ENCODE measurements at regions not wholly inside any gene's neighbourhood (a gene's known extent, or its start where the extent isn't known, plus 50 kb on each side); places are given as distances from the start of the nearest gene placed in this dataset.

- Mint-ChIP-seq H3K9me3 (no peaks in the 10 kb centered on the region), H3K36me3 (ENCODE audit: low read depth) (no peaks in the 10 kb centered on the region), H3K4me1 (ENCODE audit: low read depth) (no peaks in the 10 kb centered on the region), H3K27ac (no peak overlapping the region), H3K27me3 (peaks cover 31% of the 10 kb centered on the region), H3K4me3 (no peak overlapping the region)
- DNase-seq: no peak
Observed at GRCh38 chr5:1748271-1748670, 51.4 kb downstream of the MRPL36 start.

DNA sequence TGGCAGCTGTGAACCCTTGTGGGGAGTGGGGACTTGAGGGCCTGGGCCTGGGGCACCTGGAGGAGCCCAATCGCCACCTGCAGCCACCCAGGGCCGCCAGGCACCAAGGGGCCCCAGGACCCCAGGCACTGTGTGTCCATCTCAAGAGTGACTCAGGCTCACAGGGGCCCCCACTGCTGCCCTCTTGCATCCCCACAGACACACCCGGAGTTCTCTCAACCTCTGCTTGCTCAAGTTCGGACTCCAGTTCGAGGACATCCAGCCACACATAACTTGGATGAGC lies 51.9 kb downstream of the MRPL36 start:
- Mint-ChIP-seq H3K9me3 (no peaks in the 10 kb centered on the region), H3K4me3 (no peak overlapping the region), H3K36me3 (ENCODE audit: low read depth) (no peaks in the 10 kb centered on the region), H3K4me1 (ENCODE audit: low read depth) (no peaks in the 10 kb centered on the region), H3K27ac (no peak overlapping the region), H3K27me3 (peaks cover 34% of the 10 kb centered on the region)
- no peak for DNase-seq

- Mint-ChIP-seq H3K9me3 (peaks cover 3% of the 10 kb centered on the region), H3K4me1 (ENCODE audit: low read depth) (no peaks in the 10 kb centered on the region), H3K27ac (no peak overlapping the region), H3K36me3 (ENCODE audit: low read depth) (no peaks in the 10 kb centered on the region), H3K4me3 (no peak overlapping the region), H3K27me3 (peaks cover 29% of the 10 kb centered on the region)
- DNase-seq: peak; percentile 2
Observed at GRCh38 chr5:1747079-1747802, 52.4 kb downstream of the MRPL36 start.

DNA sequence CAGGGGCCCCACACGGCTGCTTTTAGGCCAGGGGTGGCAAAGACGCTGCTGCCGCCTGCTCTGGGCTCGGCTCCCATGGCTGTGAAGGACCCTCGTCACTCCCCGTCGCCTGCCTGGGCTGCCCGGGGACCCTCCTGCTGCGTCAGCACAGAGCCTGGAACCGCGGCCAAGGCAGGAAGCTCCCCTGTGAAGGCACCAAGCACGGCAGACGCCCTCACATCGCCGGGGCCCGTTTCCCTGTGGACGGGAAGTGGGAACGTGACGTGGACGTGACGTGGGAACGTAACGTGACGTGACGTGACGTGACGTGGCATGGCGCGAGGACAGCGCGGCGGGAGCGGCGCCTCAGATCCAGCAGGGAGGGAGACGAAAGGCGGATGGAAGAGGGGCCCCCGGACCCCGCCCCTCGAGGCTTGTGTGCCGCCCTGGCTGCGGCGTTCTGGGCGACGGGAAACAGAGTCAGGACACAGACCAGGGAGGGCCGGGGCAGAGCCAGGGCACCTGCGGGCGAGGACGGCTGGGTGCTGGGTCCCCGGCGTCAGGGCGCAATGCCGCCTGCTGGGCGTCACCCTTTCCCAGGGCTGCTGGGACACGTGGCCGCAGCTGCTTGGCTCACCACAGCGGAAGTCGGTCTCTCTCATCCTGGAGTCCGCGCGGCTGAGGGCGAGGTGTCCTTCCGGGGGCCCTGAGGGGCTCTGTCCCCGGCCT lies 53.1 kb downstream of the MRPL36 start:
- peak; percentile 9 for DNase-seq
- Mint-ChIP-seq H3K4me1 (ENCODE audit: low read depth) (no peaks in the 10 kb centered on the region), H3K4me3 (no peak overlapping the region), H3K27ac (no peak overlapping the region), H3K36me3 (ENCODE audit: low read depth) (no peaks in the 10 kb centered on the region), H3K9me3 (peaks cover 6% of the 10 kb centered on the region), H3K27me3 (peaks cover 29% of the 10 kb centered on the region)

DNA sequence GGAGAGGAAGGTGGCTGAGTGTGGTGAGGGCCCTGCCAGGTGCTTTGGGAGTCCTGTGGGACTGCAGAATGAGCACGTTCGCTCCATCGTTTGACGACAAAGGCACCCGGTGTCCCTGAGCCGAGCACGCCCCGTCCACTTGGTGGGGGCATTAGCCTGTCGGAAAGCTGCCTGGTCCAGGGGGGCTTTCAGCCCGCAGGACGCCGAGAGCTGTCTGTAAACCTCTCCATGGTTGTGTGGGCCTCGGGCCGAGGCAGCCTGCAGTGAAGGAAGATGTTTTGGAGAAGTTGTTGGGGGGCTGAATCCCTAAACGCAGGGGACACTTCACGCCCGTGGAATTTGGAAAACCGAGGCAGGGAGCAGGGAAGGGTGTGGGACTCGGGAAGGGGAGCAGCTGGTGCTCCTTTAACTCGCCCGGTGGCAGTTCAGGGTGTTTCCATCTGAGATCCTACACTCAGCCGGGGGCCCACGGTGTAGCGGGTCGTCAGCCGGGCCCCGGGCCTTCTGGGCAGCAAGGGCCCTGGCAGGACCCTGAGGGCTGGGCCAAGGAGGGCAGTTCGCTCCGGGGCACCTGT lies 53.8 kb downstream of the MRPL36 start:
- Mint-ChIP-seq H3K4me1 (ENCODE audit: low read depth) (no peaks in the 10 kb centered on the region), H3K27me3 (peaks cover 27% of the 10 kb centered on the region), H3K4me3 (no peak overlapping the region), H3K27ac (no peak overlapping the region), H3K9me3 (peaks cover 7% of the 10 kb centered on the region), H3K36me3 (ENCODE audit: low read depth) (no peaks in the 10 kb centered on the region)
- peak; percentile 20 for DNase-seq

DNA sequence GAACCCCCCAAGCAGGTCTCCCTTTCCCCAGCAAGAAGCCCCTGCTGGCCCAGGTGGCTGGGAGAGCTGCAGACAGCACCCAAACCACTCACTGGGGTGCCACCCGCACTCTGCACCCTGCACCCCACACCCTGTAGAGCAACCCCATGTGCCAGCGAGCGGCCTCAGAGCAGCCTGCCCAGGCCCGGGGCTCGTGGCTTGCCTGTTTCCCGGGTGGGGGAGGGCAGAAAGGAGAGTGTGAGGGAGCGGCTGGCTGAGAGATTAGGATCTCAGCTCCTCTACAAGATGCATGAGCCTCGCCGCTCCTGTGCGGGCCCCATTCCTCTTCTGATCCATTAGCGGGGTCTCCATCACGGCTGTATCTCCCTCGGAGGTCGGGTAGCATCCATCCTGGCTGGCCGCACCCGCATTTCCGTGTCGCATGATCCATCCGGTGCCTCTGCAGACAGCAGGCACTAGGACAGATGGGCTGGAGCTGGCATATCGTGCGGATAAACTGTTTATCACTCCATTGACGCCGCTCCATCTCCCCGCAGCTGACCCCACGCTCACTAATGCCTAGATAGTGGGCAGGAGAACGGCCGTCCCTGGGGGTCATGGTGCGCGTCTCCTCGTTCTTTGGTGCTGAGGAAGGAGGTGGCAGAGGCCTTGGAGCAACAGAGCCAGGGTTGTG lies 54.4 kb downstream of the MRPL36 start:
- Mint-ChIP-seq H3K4me1 (ENCODE audit: low read depth) (no peaks in the 10 kb centered on the region), H3K27ac (no peak overlapping the region), H3K36me3 (ENCODE audit: low read depth) (no peaks in the 10 kb centered on the region), H3K4me3 (no peak overlapping the region), H3K9me3 (peaks cover 10% of the 10 kb centered on the region), H3K27me3 (peaks cover 29% of the 10 kb centered on the region)
- DNase-seq: peak; percentile 17

DNA sequence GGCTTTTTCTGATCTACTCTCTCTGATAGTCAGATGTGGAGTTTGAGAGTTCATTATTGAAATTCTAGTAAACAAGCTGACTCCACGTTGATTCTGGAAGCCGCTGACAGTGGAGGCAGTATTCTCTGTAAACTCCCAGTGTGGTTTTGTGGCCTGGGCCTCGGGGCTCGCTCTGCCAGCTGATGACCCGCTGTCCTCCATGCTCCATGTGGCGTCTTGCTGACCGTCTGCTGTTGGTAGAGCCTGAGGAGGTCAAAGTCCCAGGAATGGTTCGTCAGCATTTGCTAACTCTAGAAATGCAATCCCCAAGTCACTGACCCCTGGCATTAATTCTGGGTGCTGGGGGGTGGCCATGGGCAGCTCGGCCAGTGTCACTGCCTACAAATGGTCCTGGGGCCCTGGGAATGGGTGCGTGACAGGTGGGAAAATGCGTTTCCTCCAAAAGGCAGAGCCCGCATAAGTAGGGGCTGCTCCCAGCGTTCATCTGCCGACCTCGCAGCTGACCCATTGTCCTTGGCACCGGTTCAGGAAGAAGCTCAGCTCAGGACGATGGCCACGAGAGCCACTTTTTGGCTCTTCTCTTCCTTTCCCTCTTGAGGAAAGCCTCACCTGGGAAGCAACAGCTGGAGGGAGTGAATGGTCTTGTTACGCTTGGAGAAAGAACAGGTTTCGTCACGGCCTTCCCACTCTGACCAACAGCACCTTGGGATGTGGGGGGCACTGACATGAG lies 55.1 kb downstream of the MRPL36 start:
- Mint-ChIP-seq H3K9me3 (peaks cover 15% of the 10 kb centered on the region), H3K4me3 (no peak overlapping the region), H3K27me3 (peaks cover 34% of the 10 kb centered on the region), H3K36me3 (ENCODE audit: low read depth) (no peaks in the 10 kb centered on the region), H3K4me1 (ENCODE audit: low read depth) (no peaks in the 10 kb centered on the region), H3K27ac (no peak overlapping the region)
- DNase-seq: peak; percentile 3

- H3K4me1 Mint-ChIP-seq (ENCODE audit: low read depth): no peaks in the 10 kb centered on the region
- peaks cover 36% of the 10 kb centered on the region for H3K27me3 Mint-ChIP-seq
- no peak for DNase-seq
- H3K9me3 Mint-ChIP-seq: peaks cover 15% of the 10 kb centered on the region
- no peaks in the 10 kb centered on the region for H3K36me3 Mint-ChIP-seq (ENCODE audit: low read depth)
- no peak overlapping the region for H3K4me3 Mint-ChIP-seq
- H3K27ac Mint-ChIP-seq: no peak overlapping the region
Observed at GRCh38 chr5:1743769-1744085, 55.9 kb downstream of the MRPL36 start.

DNA sequence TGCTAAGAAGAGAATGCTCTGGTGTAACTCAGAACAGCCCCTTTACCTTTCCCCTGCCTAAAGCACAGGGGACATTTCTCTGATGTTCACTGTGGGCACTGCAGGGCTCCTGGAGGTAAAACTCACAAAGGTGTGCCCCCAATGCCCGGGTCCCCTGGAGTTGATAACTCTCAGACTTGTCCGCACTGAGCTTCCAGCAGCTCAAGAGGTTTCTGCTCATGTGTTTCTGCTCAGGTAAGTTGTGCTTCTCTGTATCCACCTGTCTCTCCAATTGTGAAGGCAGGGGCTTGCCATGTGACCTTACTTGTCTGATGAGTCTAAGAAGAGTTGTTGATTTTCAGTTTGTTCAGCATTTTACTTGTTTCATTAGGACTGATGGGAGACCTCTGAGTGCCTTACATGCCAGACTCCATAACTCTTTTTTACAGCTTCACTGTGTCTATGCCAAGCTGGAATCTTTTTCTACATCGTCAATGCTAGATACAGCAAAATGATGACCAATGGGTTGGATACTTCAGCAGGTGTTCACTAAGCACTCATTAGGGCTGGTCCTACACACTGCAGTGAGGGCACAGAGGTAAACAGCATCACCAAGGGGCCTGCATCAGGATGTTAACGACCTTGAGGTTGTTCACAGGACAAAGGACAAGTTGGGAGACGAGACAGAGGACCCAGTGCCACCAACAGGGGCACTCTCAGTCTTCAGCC lies 56.4 kb downstream of the MRPL36 start:
- peaks cover 15% of the 10 kb centered on the region for H3K9me3 Mint-ChIP-seq
- DNase-seq: no peak
- no peak overlapping the region for H3K27ac Mint-ChIP-seq
- H3K4me1 Mint-ChIP-seq (ENCODE audit: low read depth): no peaks in the 10 kb centered on the region
- H3K36me3 Mint-ChIP-seq (ENCODE audit: low read depth): no peaks in the 10 kb centered on the region
- peaks cover 36% of the 10 kb centered on the region for H3K27me3 Mint-ChIP-seq
- H3K4me3 Mint-ChIP-seq: no peak overlapping the region

DNA sequence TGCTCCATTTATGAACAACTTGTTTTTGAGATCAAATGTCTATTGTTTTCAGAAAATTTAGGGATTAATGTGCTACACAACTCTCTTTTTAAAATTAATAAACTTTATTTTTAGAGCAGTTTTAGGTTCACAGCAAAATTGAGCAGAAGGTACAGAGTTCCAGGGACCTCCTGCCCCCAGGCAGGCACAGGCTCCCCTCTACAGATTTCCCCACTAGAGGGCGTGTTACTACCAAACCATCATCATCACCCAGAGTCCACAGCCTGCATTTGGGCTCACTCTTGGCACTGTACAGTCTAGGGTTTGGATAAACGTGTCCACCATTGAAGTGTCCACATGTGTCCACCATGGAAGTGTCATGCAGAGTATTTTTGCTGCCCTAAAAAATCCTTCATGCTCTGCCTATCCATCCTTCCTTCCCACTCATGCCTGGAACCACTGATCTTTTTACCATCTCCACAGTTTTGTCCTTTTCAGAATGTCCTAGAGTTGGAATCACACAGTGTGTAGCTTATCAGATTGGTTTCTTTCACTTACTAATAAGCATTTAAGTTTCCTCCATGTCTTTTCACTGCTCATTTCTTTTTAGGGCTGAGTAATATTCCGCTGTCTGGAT lies 61.7 kb downstream of the MRPL36 start:
- Mint-ChIP-seq H3K9me3 (peaks cover 15% of the 10 kb centered on the region), H3K4me1 (ENCODE audit: low read depth) (no peaks in the 10 kb centered on the region), H3K27me3 (peaks cover 21% of the 10 kb centered on the region), H3K36me3 (ENCODE audit: low read depth) (no peaks in the 10 kb centered on the region), H3K27ac (no peak overlapping the region), H3K4me3 (no peak overlapping the region)
- DNase-seq: peak; percentile 49

GRCh38 chr5:1736889-1737711 lies 62.5 kb downstream of the MRPL36 start:
- Mint-ChIP-seq H3K27me3 (peaks cover 21% of the 10 kb centered on the region), H3K4me1 (ENCODE audit: low read depth) (no peaks in the 10 kb centered on the region), H3K36me3 (ENCODE audit: low read depth) (no peaks in the 10 kb centered on the region), H3K4me3 (no peak overlapping the region), H3K27ac (no peak overlapping the region), H3K9me3 (peaks cover 11% of the 10 kb centered on the region)
- peak; percentile 19 for DNase-seq

DNA sequence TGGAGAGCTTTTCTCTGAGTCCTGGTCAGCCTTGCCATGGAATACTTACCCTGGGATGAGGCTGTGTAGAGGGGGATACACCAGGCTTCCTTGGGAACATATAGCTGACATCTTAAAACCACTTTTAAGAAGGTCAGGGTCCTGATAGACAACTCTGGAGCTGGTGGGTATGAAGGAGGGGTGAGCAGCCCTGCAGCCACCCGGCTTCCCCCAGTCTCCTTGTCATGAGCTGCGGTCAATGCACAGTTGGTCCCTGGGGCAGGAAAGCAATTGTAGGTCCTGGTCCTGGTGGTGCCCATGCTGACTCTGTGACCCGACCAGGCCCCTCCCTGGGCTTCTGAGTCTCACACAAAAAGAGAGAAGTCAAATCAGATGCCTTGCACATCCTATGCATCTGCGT lies 63.6 kb downstream of the MRPL36 start:
- H3K4me1 Mint-ChIP-seq (ENCODE audit: low read depth): no peaks in the 10 kb centered on the region
- no peak overlapping the region for H3K27ac Mint-ChIP-seq
- no peaks in the 10 kb centered on the region for H3K36me3 Mint-ChIP-seq (ENCODE audit: low read depth)
- DNase-seq: no peak
- peaks cover 21% of the 10 kb centered on the region for H3K27me3 Mint-ChIP-seq
- peaks cover 10% of the 10 kb centered on the region for H3K9me3 Mint-ChIP-seq
- no peak overlapping the region for H3K4me3 Mint-ChIP-seq

DNA sequence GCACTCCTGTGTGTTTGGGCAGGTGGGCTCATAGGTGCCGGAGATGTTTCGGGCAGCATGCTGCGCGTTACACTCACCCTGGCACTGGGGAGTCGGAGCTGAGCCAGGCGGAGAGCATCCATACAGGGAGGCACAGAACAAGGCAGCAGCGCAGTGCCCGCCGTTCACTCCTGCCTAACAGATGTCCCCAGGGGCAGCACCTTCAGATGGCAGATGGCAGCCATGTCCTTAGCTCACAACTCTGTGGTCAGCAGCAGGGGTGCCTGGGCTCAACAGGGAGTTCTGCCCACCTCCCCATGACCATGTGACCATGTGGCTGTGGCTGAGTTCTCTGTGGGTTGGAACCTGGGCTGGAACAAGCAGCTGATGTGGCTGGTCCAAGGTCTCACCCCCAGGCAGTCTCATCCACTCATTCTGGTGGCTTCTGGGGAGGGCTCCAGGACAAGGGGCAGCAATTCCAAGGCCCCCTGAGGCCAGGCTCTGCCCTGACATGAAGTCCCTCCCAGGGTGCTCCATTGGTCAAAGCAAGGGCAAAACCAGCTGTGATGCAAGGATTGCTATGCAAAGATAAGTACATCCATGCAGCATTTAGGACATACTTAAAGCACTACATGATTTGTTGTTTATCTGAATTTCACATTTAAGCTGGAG lies 64.2 kb downstream of the MRPL36 start:
- Mint-ChIP-seq H3K4me1 (ENCODE audit: low read depth) (no peaks in the 10 kb centered on the region), H3K27me3 (peaks cover 19% of the 10 kb centered on the region)
- no peak for DNase-seq

More for the DNA sequence above, 64.2 kb downstream of the MRPL36 start:
- no peaks in the 10 kb centered on the region for H3K36me3 Mint-ChIP-seq (ENCODE audit: low read depth)
- H3K4me3 Mint-ChIP-seq: no peak overlapping the region
- H3K9me3 Mint-ChIP-seq: peaks cover 5% of the 10 kb centered on the region
- H3K27ac Mint-ChIP-seq: no peak overlapping the region
